Mesenchymal stem cell (in vitro differentiated cells and primary cell): ENCODE measurements at regions not wholly inside any gene's neighbourhood (a gene's known extent, or its start where the extent isn't known, plus 50 kb on each side); places are given as distances from the start of the nearest gene placed in this dataset.

ENCODE experiments used
- DNase-seq: peaks from one replicate; pipeline ENCODE4 v3.0.0-alpha.2; 2013
- H2AFZ ChIP-seq: one replicate; pipeline ENCODE4 v1.6.1; 2013; ENCODE audit warnings: low read depth, mild to moderate bottlenecking, control low read depth, inconsistent platforms, low read length, moderate library complexity
- H2AK5ac ChIP-seq: 2 replicates; pipeline ENCODE4 v1.6.1; 2013; ENCODE audit warnings: low read length, moderate library complexity, mild to moderate bottlenecking, inconsistent platforms; ENCODE audit not compliant: severe bottlenecking
- H2BK120ac ChIP-seq: one replicate; pipeline ENCODE4 v1.6.1; 2013; ENCODE audit warnings: low read depth, mild to moderate bottlenecking, inconsistent platforms, low read length, moderate library complexity
- H2BK12ac ChIP-seq, 2 experiments: one replicate each; pipeline ENCODE4 v1.6.1; 2013; ENCODE audit warnings: inconsistent platforms in 2 of 2, low read length in 2 of 2, mild to moderate bottlenecking in 2 of 2, moderate library complexity in 2 of 2, control low read depth in 1 of 2
- H2BK15ac ChIP-seq: one replicate; pipeline ENCODE4 v1.6.1; 2013; ENCODE audit warnings: mild to moderate bottlenecking, low read depth, inconsistent platforms; ENCODE audit not compliant: poor library complexity, severe bottlenecking
- H2BK5ac ChIP-seq: 2 replicates; pipeline ENCODE4 v1.6.1; 2013; ENCODE audit warnings: low read depth, mild to moderate bottlenecking, low read length, control low read depth, inconsistent platforms; ENCODE audit not compliant: poor library complexity, severe bottlenecking
- H3K14ac ChIP-seq, 2 experiments: one replicate each; pipeline ENCODE4 v1.6.1; 2013; ENCODE audit warnings: inconsistent platforms in 2 of 2, low read length in 2 of 2, control low read depth in 1 of 2, mild to moderate bottlenecking in 1 of 2, moderate library complexity in 1 of 2
- H3K18ac ChIP-seq, 2 experiments: one replicate each; pipeline ENCODE4 v1.6.1; 2013; ENCODE audit warnings: inconsistent platforms in 2 of 2, low read length in 2 of 2, control low read depth in 1 of 2, low read depth in 1 of 2, mild to moderate bottlenecking in 1 of 2
- H3K23ac ChIP-seq, 2 experiments: one replicate each; pipeline ENCODE4 v1.6.1; 2013; ENCODE audit warnings: inconsistent platforms in 2 of 2, low read length in 2 of 2, mild to moderate bottlenecking in 2 of 2, moderate library complexity in 2 of 2, control low read depth in 1 of 2
- H3K27ac ChIP-seq: 2 replicates; pipeline ENCODE4 v1.5.1; 2013; ENCODE audit warnings: mild to moderate bottlenecking, moderate library complexity, low read length, control low read depth, inconsistent platforms; ENCODE audit not compliant: poor library complexity, severe bottlenecking
- H3K27me3 ChIP-seq, 2 experiments: 2 replicates each; pipeline versions ENCODE4 v1.6.1 to v1.7.0; 2013; ENCODE audit warnings: low read length in 2 of 2, mild to moderate bottlenecking in 2 of 2, moderate library complexity in 2 of 2, control low read depth in 1 of 2, inconsistent platforms in 1 of 2; ENCODE audit not compliant: control insufficient read depth in 1 of 2, insufficient read depth in 1 of 2
- H3K36me3 ChIP-seq, 2 experiments: 2 replicates each; pipeline versions ENCODE4 v1.6.1 to v1.7.0; 2013; ENCODE audit warnings: low read length in 2 of 2, control low read depth in 1 of 2, inconsistent platforms in 1 of 2, low read depth in 1 of 2, mild to moderate bottlenecking in 1 of 2; ENCODE audit not compliant: insufficient read depth in 2 of 2, control insufficient read depth in 1 of 2
- H3K4ac ChIP-seq, 2 experiments: one replicate each; pipeline ENCODE4 v1.6.1; 2013; ENCODE audit warnings: inconsistent platforms in 2 of 2, low read length in 2 of 2, mild to moderate bottlenecking in 2 of 2, moderate library complexity in 2 of 2, control low read depth in 1 of 2, low read depth in 1 of 2
- H3K4me1 ChIP-seq: 2 replicates; pipeline ENCODE4 v1.6.1; 2013; ENCODE audit warnings: low read depth, low read length, control low read depth; ENCODE audit not compliant: control insufficient read depth, insufficient read depth
- H3K4me2 ChIP-seq: 2 replicates; pipeline ENCODE4 v1.6.1; 2013; ENCODE audit warnings: low read length, mild to moderate bottlenecking, inconsistent platforms; ENCODE audit not compliant: poor library complexity, severe bottlenecking
- H3K4me3 ChIP-seq, 2 experiments: 2 replicates each; pipeline versions ENCODE4 v1.5.1 to v1.7.0; 2013; ENCODE audit warnings: low read length in 2 of 2, mild to moderate bottlenecking in 2 of 2, control low read depth in 1 of 2, low read depth in 1 of 2; ENCODE audit not compliant: insufficient read depth in 1 of 2
- H3K79me1 ChIP-seq: replicated peaks from 2 replicates; pipeline ENCODE4 v1.6.1; 2013; ENCODE audit warnings: mild to moderate bottlenecking, control low read depth, low read length, inconsistent platforms; ENCODE audit not compliant: poor library complexity, severe bottlenecking
- H3K9ac ChIP-seq: 2 replicates; pipeline ENCODE4 v1.7.0; 2013; ENCODE audit warnings: mild to moderate bottlenecking, low read length, moderate library complexity
- H3K9me3 ChIP-seq: 2 replicates; pipeline ENCODE4 v1.7.0; 2013; ENCODE audit warnings: mild to moderate bottlenecking, low read length; ENCODE audit not compliant: control insufficient read depth
- H4K8ac ChIP-seq: one replicate; pipeline ENCODE4 v1.6.1; 2013; ENCODE audit warnings: inconsistent platforms, mild to moderate bottlenecking, low read length, moderate library complexity
- H4K91ac ChIP-seq: one replicate; pipeline ENCODE4 v1.6.1; 2013; ENCODE audit warnings: mild to moderate bottlenecking, low read length, inconsistent platforms
- WGBS: methylation state at CpG from one replicate; pipeline ENCODE4 v1.1.7; 2013; ENCODE audit warnings: mixed read lengths; 5-methylcytosine and 5-hydroxymethylcytosine counted together

DNA sequence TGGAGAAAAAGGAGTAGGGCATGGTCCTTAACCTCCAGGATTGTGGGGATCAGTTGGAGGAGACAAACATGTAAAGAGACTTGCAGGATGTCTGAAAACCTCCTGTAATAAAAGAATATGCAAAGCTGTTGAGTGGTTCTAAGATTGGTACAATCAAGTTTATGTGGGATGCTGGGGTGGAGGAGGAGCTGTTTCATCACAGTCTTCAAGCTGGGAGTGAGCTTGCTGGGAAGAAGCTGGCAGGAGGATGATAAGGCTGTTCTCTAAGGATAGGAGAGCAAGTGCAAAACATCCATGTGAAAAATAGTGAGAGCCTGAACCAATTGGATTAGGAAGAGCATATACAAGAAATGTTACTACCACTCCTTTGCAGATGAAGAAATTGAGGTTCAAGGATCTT is 161.9 kb upstream of the CRIM1 start:
- Histone ChIP-seq H3K79me1 (no peaks in the 10 kb centered on the region), H3K9me3 (no peaks in the 10 kb centered on the region), H4K8ac (no peak overlapping the region), H3K4me1 (no peaks in the 10 kb centered on the region), H3K36me3 (no peaks in the 10 kb centered on the region), H3K18ac (no peak overlapping the region), H3K23ac (no peak overlapping the region), H3K27ac (no peak overlapping the region), H2AFZ (no peak overlapping the region), H4K91ac (no peak overlapping the region), H2BK12ac (no peak overlapping the region), H3K4ac (no peak overlapping the region), H3K9ac (no peak overlapping the region), H2AK5ac (no peak overlapping the region), H2BK15ac (no peak overlapping the region), H3K27me3 (no peaks in the 10 kb centered on the region), H3K4me2 (no peak overlapping the region), H3K4me3 (no peak overlapping the region), H3K14ac (no peak overlapping the region), H2BK5ac (no peak overlapping the region), H2BK120ac (no peak overlapping the region)
- no peak for DNase-seq

DNA sequence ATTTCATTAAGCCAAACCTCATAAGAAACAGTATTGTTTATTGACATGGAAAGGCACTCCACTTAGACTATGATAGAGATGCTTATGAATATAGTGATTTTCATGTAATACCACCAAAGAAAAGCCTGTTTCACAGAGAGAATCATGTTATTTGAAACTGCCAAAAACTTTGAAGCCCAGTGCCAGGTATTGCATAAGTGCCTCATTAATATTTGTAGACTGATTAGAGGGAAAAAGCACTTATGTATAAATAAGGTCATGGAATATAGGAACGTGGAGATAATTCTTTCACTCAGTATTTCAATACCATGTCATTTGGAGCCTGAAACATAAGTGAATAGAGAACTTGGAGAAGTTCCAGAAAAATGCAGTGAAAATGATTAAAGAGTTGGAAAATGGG is 162.6 kb upstream of the CRIM1 start:
- no peak overlapping the region for H3K18ac ChIP-seq
- no peaks in the 10 kb centered on the region for H3K4me1 ChIP-seq
- H3K4ac ChIP-seq: no peak overlapping the region
- no peaks in the 10 kb centered on the region for H3K36me3 ChIP-seq
- H2BK15ac ChIP-seq: no peak overlapping the region
- no peak overlapping the region for H2AFZ ChIP-seq
- WGBS: no CpG with 5 or more reads among the region's 1 CpG
- H3K27me3 ChIP-seq: no peaks in the 10 kb centered on the region
- no peak overlapping the region for H3K9ac ChIP-seq
- H3K23ac ChIP-seq: no peak overlapping the region
- no peak overlapping the region for H3K27ac ChIP-seq
- H4K91ac ChIP-seq: no peak overlapping the region
- no peak overlapping the region for H2BK120ac ChIP-seq
- H3K4me2 ChIP-seq: no peak overlapping the region
- H3K14ac ChIP-seq: no peak overlapping the region
- DNase-seq: no peak
- H4K8ac ChIP-seq: no peak overlapping the region
- H2BK12ac ChIP-seq: no peak overlapping the region
- no peak overlapping the region for H3K4me3 ChIP-seq
- H2BK5ac ChIP-seq: no peak overlapping the region
- H3K9me3 ChIP-seq: no peaks in the 10 kb centered on the region
- H2AK5ac ChIP-seq: no peak overlapping the region
- H3K79me1 ChIP-seq: no peaks in the 10 kb centered on the region

DNA sequence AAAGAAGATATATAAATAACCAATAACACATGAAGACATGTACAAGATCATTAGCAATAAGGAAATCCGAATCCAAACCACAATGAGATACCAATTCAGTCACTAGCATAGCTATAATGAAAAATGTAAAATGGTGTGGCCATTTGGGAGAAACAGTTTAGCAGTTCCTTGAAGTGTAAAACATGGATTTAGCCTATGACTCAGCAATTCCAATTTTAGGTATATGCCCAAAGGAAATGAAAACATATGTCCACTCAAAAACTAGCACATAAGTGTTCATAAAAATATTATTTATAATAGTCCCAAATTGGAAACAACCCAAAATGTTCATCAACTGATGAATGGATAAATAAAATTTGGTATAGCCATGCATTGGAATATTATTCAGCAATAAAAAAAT is 165.5 kb upstream of the CRIM1 start:
- no peak for DNase-seq
- Histone ChIP-seq H2AFZ (no peak overlapping the region), H3K14ac (no peak overlapping the region), H2BK12ac (no peak overlapping the region), H3K4ac (no peak overlapping the region), H2AK5ac (no peak overlapping the region), H2BK15ac (no peak overlapping the region), H2BK5ac (no peak overlapping the region), H3K9me3 (no peaks in the 10 kb centered on the region), H3K4me3 (no peak overlapping the region), H3K23ac (no peak overlapping the region), H3K9ac (no peak overlapping the region), H3K36me3 (no peaks in the 10 kb centered on the region), H3K79me1 (no peaks in the 10 kb centered on the region), H2BK120ac (no peak overlapping the region), H4K8ac (no peak overlapping the region), H3K18ac (no peak overlapping the region), H3K4me1 (no peaks in the 10 kb centered on the region), H4K91ac (no peak overlapping the region), H3K27me3 (no peaks in the 10 kb centered on the region), H3K27ac (no peak overlapping the region), H3K4me2 (no peak overlapping the region)
- WGBS: no CpG with 5 or more reads among the region's 1 CpG

DNA sequence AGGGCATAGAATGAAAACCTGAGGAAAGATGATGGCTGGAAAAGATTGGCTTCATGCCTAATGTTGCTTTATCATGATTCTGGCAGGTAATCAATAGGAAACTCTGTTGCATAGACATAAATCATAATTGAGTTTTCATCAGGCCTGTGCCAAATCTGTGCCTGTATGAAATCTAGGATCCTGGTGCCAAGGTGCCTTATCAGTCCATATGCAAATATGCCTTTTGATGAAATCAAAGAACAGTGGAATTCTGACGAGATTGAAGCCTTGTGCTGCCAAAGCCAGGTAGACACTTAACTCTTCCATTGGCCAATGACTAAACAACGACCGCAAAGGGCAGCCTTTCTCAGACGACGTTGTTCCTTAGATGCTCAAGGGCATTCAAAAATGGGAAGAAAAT is 170.0 kb upstream of the CRIM1 start:
- Histone ChIP-seq H3K4me2 (no peak overlapping the region), H3K14ac (no peak overlapping the region), H2AFZ (no peak overlapping the region), H3K27ac (no peak overlapping the region), H3K9ac (no peak overlapping the region), H3K4ac (no peak overlapping the region), H3K18ac (no peak overlapping the region), H2BK12ac (no peak overlapping the region), H4K91ac (no peak overlapping the region), H2BK5ac (no peak overlapping the region), H3K36me3 (no peaks in the 10 kb centered on the region), H2AK5ac (no peak overlapping the region), H4K8ac (no peak overlapping the region), H3K4me3 (no peak overlapping the region), H3K23ac (no peak overlapping the region), H2BK15ac (no peak overlapping the region), H3K9me3 (no peaks in the 10 kb centered on the region), H2BK120ac (no peak overlapping the region), H3K79me1 (no peaks in the 10 kb centered on the region), H3K27me3 (no peaks in the 10 kb centered on the region), H3K4me1 (no peaks in the 10 kb centered on the region)
- WGBS: 92% methylated on average over 5 of the region's 5 CpGs
- DNase-seq: no peak
